Thoracic aorta (tissue), 2 donors: ENCODE measurements at regions not wholly inside any gene's neighbourhood (a gene's known extent, or its start where the extent isn't known, plus 50 kb on each side); places are given as distances from the start of the nearest gene placed in this dataset.

Source experiments
- ATAC-seq: fragments of 150-250 bp; one replicate; pipeline ENCODE4 v1.8.0; 2017; ENCODE audit warnings: low read depth; ENCODE audit not compliant: insufficient number of reproducible peaks, low FRiP score
- DNase-seq: peaks from one replicate; pipeline ENCODE4 v3.0.0-alpha.2; 2020; ENCODE audit warnings: low spot score
- H3K27ac ChIP-seq, 2 donors: fragments of 200-600 bp; sonication (generic); 1 replicate in 1 of 2; 2 replicates in 1 of 2; pipeline ENCODE4 v1.5.1; 2016; ENCODE audit warnings: mild to moderate bottlenecking in 2 of 2, moderate library complexity in 2 of 2
- H3K27me3 ChIP-seq: fragments of 200-600 bp; sonication (generic); replicated peaks from 2 replicates; pipeline ENCODE4 v1.6.0; 2016; ENCODE audit warnings: mild to moderate bottlenecking; ENCODE audit not compliant: insufficient read depth
- H3K36me3 ChIP-seq: fragments of 200-600 bp; sonication (generic); one replicate; pipeline ENCODE4 v1.5.1; 2016
- H3K4me1 ChIP-seq, 2 donors: fragments of 200-600 bp; sonication (generic); 1 replicate in 1 of 2; 2 replicates in 1 of 2; pipeline versions ENCODE4 v1.5.1 to v1.6.0; 2016; ENCODE audit warnings: low read depth in 2 of 2, mild to moderate bottlenecking in 1 of 2; ENCODE audit not compliant: control insufficient read depth in 1 of 2
- H3K4me3 ChIP-seq: fragments of 200-600 bp; sonication (generic); 2 replicates; pipeline ENCODE4 v1.5.1; 2016; ENCODE audit warnings: mild to moderate bottlenecking
- H3K9me3 ChIP-seq: fragments of 200-600 bp; sonication (generic); 2 replicates; pipeline ENCODE4 v1.5.1; 2016
- CTCF ChIP-seq: fragments of 200-600 bp; sonication (generic); IDR thresholded peaks from one replicate; pipeline ENCODE4 v1.5.1; 2019; ENCODE audit warnings: antibody characterized with exemption

GRCh38 chr6:8213995-8214394 lies 111.6 kb upstream of the EEF1E1 start:
- no peak for TF ChIP-seq CTCF
- Histone ChIP-seq H3K27me3 (no peaks in the 10 kb centered on the region), H3K27ac (no peak overlapping the region), H3K9me3 (no peaks in the 10 kb centered on the region), H3K4me3 (no peak overlapping the region), H3K36me3 (no peaks in the 10 kb centered on the region), H3K4me1 (peaks cover under 1 to 5% of the 10 kb centered on the region in 2 donors)
- no peak for ATAC-seq
- DNase-seq: no peak

- TF ChIP-seq CTCF: no peak
- ATAC-seq (no peak), DNase-seq (no peak)
- no peaks in the 10 kb centered on the region for H3K4me1 ChIP-seq
- H3K36me3 ChIP-seq: no peaks in the 10 kb centered on the region
- H3K4me3 ChIP-seq: no peak overlapping the region
- no peaks in the 10 kb centered on the region for H3K9me3 ChIP-seq
- no peak overlapping the region for H3K27ac ChIP-seq
- H3K27me3 ChIP-seq: no peaks in the 10 kb centered on the region
Measured at GRCh38 chr6:8212720-8213434, 110.5 kb upstream of the EEF1E1 start.

- TF ChIP-seq CTCF: no peak
- no peaks in the 10 kb centered on the region for H3K27me3 ChIP-seq
- ATAC-seq (no peak), DNase-seq (no peak)
- H3K4me3 ChIP-seq: no peak overlapping the region
- no peaks in the 10 kb centered on the region for H3K9me3 ChIP-seq
- no peaks in the 10 kb centered on the region for H3K36me3 ChIP-seq
- H3K4me1 ChIP-seq: no peaks in the 10 kb centered on the region
- H3K27ac ChIP-seq: no peak overlapping the region
Measured at GRCh38 chr6:8207869-8208191, 105.5 kb upstream of the EEF1E1 start.

GRCh38 chr6:8207191-8207868 lies 105.0 kb upstream of the EEF1E1 start:
- ATAC-seq (no peak), DNase-seq (no peak)
- no peak overlapping the region for H3K27ac ChIP-seq
- no peaks in the 10 kb centered on the region for H3K27me3 ChIP-seq
- H3K4me3 ChIP-seq: no peak overlapping the region
- TF ChIP-seq CTCF: no peak
- H3K4me1 ChIP-seq: no peaks in the 10 kb centered on the region
- no peaks in the 10 kb centered on the region for H3K9me3 ChIP-seq
- H3K36me3 ChIP-seq: no peaks in the 10 kb centered on the region

- Histone ChIP-seq H3K36me3 (no peaks in the 10 kb centered on the region), H3K9me3 (no peaks in the 10 kb centered on the region), H3K27me3 (no peaks in the 10 kb centered on the region), H3K27ac (no peak overlapping the region), H3K4me1 (no peaks in the 10 kb centered on the region), H3K4me3 (no peak overlapping the region)
- ATAC-seq: no peak
- no peak for DNase-seq
- no peak for TF ChIP-seq CTCF
Measured at GRCh38 chr6:8203337-8203736, 101.0 kb upstream of the EEF1E1 start.
